Ovary (tissue), 3 donors: ENCODE measurements at regions not wholly inside any gene's neighbourhood (a gene's known extent, or its start where the extent isn't known, plus 50 kb on each side); places are given as distances from the start of the nearest gene placed in this dataset.

Source experiments
- CTCF ChIP-seq, 3 donors: fragments of 450-650 bp in 2 of 3; fragments of 200-600 bp in 1 of 3; IDR thresholded peaks; one replicate each; pipeline versions ENCODE4 v1.5.1 to v1.8.0; 2016 to 2022; ENCODE audit warnings: antibody characterized with exemption in 3 of 3, mild to moderate bottlenecking in 1 of 3
- EP300 ChIP-seq: sonication (generic); formaldehyde crosslinking; IDR thresholded peaks from one replicate; pipeline ENCODE4 v1.6.1; 2017; ENCODE audit warnings: antibody characterized with exemption
- donor health status: DM: no; HTN: no; CAD: no.

GRCh38 chr18:64403784-64404503, 255.1 kb upstream of the LINC00305 start:
- TF ChIP-seq CTCF (IDR thresholded peaks at IDR 0.05) = no peak
- TF ChIP-seq EP300 = no peak
